ENCODE measurements at regions not wholly inside any gene's neighbourhood (a gene's known extent, or its start where the extent isn't known, plus 50 kb on each side); places are given as distances from the start of the nearest gene placed in this dataset.

GRCh38 chr1:88457197-88457596, 226.9 kb upstream of the PKN2 start:
- Histone ChIP-seq H3K9me3 (ENCODE audit: low read length) (no peaks in the 10 kb centered on the region), H3K4me1 (ENCODE audit: insufficient read depth, low read length, poor library complexity, severe bottlenecking) (no peaks in the 10 kb centered on the region), H3K27ac (ENCODE audit: low read depth, low read length, poor library complexity, severe bottlenecking) (no peak overlapping the region), H3K36me3 (ENCODE audit: insufficient read depth, low read length) (no peaks in the 10 kb centered on the region), H2AFZ (ENCODE audit: low read length) (no peak overlapping the region), H3K79me2 (ENCODE audit: insufficient read depth, low read depth, low read length) (no peaks in the 10 kb centered on the region), H3K4me2 (ENCODE audit: low read length) (no peak overlapping the region), H3K9me2 (ENCODE audit: insufficient read depth, low read length) (no peaks in the 10 kb centered on the region), H3K4me3 (ENCODE audit: low read depth, low read length, poor library complexity, severe bottlenecking) (no peak overlapping the region), H4K20me1 (ENCODE audit: insufficient read depth, low read length) (no peaks in the 10 kb centered on the region)
- ChIA-PET CTCF (ENCODE audit: unreplicated experiment) (no interaction called here), POLR2A (no interaction called here)
- no peak for DNase-seq (ENCODE audit: low spot score)
- no TSS peak for BruUV-seq (replicated peaks)
- intact Hi-C loops (cut with micrococcal nuclease; ENCODE audit: unreplicated experiment) = no loop called here
- TF ChIP-seq CTCF (conservative IDR thresholded peaks at IDR 0.05; ENCODE audit: low read length) (no peak), EZH2phosphoT487 (IDR thresholded peaks at IDR 0.05; ENCODE audit: borderline replicate concordance, low read depth, low read length) (no peak)

GRCh38 chr1:88461007-88461406, 223.1 kb upstream of the PKN2 start:
- no peak for DNase-seq (ENCODE audit: low spot score)
- CTCF ChIA-PET (ENCODE audit: unreplicated experiment) = no interaction called here
- H4K20me1 ChIP-seq (ENCODE audit: insufficient read depth, low read length) = no peaks in the 10 kb centered on the region
- H3K4me1 ChIP-seq (ENCODE audit: insufficient read depth, low read length, poor library complexity, severe bottlenecking) = no peaks in the 10 kb centered on the region
- H3K4me2 ChIP-seq (ENCODE audit: low read length) = no peak overlapping the region
- no peaks in the 10 kb centered on the region for H3K79me2 ChIP-seq (ENCODE audit: insufficient read depth, low read depth, low read length)
- H2AFZ ChIP-seq (ENCODE audit: low read length) = no peak overlapping the region
- no peaks in the 10 kb centered on the region for H3K9me3 ChIP-seq (ENCODE audit: low read length)
- no peaks in the 10 kb centered on the region for H3K9me2 ChIP-seq (ENCODE audit: insufficient read depth, low read length)
- no peak overlapping the region for H3K27ac ChIP-seq (ENCODE audit: low read depth, low read length, poor library complexity, severe bottlenecking)
- POLR2A ChIA-PET = no interaction called here
- H3K36me3 ChIP-seq (ENCODE audit: insufficient read depth, low read length) = no peaks in the 10 kb centered on the region
- intact Hi-C loops (cut with micrococcal nuclease; ENCODE audit: unreplicated experiment) = no loop called here
- H3K4me3 ChIP-seq (ENCODE audit: low read depth, low read length, poor library complexity, severe bottlenecking) = no peak overlapping the region
- BruUV-seq (replicated peaks) = no TSS peak
- TF ChIP-seq EZH2phosphoT487 (IDR thresholded peaks at IDR 0.05; ENCODE audit: borderline replicate concordance, low read depth, low read length) = no peak
- TF ChIP-seq CTCF (conservative IDR thresholded peaks at IDR 0.05; ENCODE audit: low read length) = no peak

- ChIA-PET POLR2A (no interaction called here), CTCF (ENCODE audit: unreplicated experiment) (no interaction called here)
- no peak for DNase-seq (ENCODE audit: low spot score)
- no peak overlapping the region for H3K4me3 ChIP-seq (ENCODE audit: low read depth, low read length, poor library complexity, severe bottlenecking)
- no peak overlapping the region for H3K27ac ChIP-seq (ENCODE audit: low read depth, low read length, poor library complexity, severe bottlenecking)
- H3K4me1 ChIP-seq (ENCODE audit: insufficient read depth, low read length, poor library complexity, severe bottlenecking) = no peaks in the 10 kb centered on the region
- H3K9me3 ChIP-seq (ENCODE audit: low read length) = no peaks in the 10 kb centered on the region
- TF ChIP-seq EZH2phosphoT487 (IDR thresholded peaks at IDR 0.05; ENCODE audit: borderline replicate concordance, low read depth, low read length) (no peak), CTCF (conservative IDR thresholded peaks at IDR 0.05; ENCODE audit: low read length) (no peak)
- H4K20me1 ChIP-seq (ENCODE audit: insufficient read depth, low read length) = no peaks in the 10 kb centered on the region
- H3K9me2 ChIP-seq (ENCODE audit: insufficient read depth, low read length) = no peaks in the 10 kb centered on the region
- H3K4me2 ChIP-seq (ENCODE audit: low read length) = no peak overlapping the region
- BruUV-seq (replicated peaks) = no TSS peak
- H2AFZ ChIP-seq (ENCODE audit: low read length) = no peak overlapping the region
- H3K79me2 ChIP-seq (ENCODE audit: insufficient read depth, low read depth, low read length) = no peaks in the 10 kb centered on the region
- intact Hi-C loops (cut with micrococcal nuclease; ENCODE audit: unreplicated experiment) = no loop called here
- H3K36me3 ChIP-seq (ENCODE audit: insufficient read depth, low read length) = no peaks in the 10 kb centered on the region
Measured at GRCh38 chr1:88462096-88462487, 222.0 kb upstream of the PKN2 start.

Data from OCI-LY7 (cell line).